IMR-90 (cell line): ENCODE measurements at regions not wholly inside any gene's neighbourhood (a gene's known extent, or its start where the extent isn't known, plus 50 kb on each side); places are given as distances from the start of the nearest gene placed in this dataset.

ENCODE experiments used
- ATAC-seq: fragments of 200-7000 bp; cut with Tn5 transposase; 2 replicates; pipeline ENCODE4 v1.9.1; 2020; ENCODE audit warnings: low read depth, mild to moderate bottlenecking, moderate library complexity
- BruUV-seq: library from RNA; stranded (reverse); fragments of 400-500 nt; replicated peaks from 2 replicates; lab custom pipeline; 2021; lab: Mats Ljungman, UMichigan
- CTCF ChIA-PET: fragments of 300-600 bp; formaldehyde crosslinking; extraction: SDS; loops from one replicate; lab custom pipeline; 2021; ENCODE audit warnings: antibody characterized with exemption; lab: Yijun Ruan, JAX
- POLR2A ChIA-PET: fragments of 300-600 bp; sonication (Branson Sonifier 250); formaldehyde crosslinking; loops from one replicate; lab custom pipeline; 2022; ENCODE audit warnings: antibody characterized with exemption; ENCODE audit not compliant: unreplicated experiment; lab: Charles Lee
- DNase-seq: peaks from one replicate; pipeline ENCODE4 v3.0.0; 2013
- H2AFZ ChIP-seq: replicated peaks from 2 replicates; pipeline ENCODE3; 2013; ENCODE audit warnings: low read length, mild to moderate bottlenecking; ENCODE audit not compliant: poor library complexity
- H2AK5ac ChIP-seq: 2 replicates; pipeline ENCODE4 v1.6.1; 2013; ENCODE audit warnings: low read depth, low read length, inconsistent platforms
- H2AK9ac ChIP-seq: replicated peaks from 2 replicates; pipeline ENCODE3; 2013; ENCODE audit warnings: mild to moderate bottlenecking, low read depth, low read length, moderate library complexity; ENCODE audit not compliant: poor library complexity
- H2BK120ac ChIP-seq: 2 replicates; pipeline ENCODE4 v1.6.1; 2013; ENCODE audit warnings: low read depth, low read length, inconsistent platforms
- H2BK15ac ChIP-seq: 3 replicates; pipeline ENCODE4 v1.6.1; 2013; ENCODE audit warnings: low read depth, low read length, inconsistent platforms
- H2BK20ac ChIP-seq: 2 replicates; pipeline ENCODE4 v1.6.1; 2013; ENCODE audit warnings: low read depth, mild to moderate bottlenecking, inconsistent platforms, low read length, moderate library complexity
- H2BK5ac ChIP-seq: 2 replicates; pipeline ENCODE4 v1.6.1; 2013; ENCODE audit warnings: mild to moderate bottlenecking, low read depth, low read length, inconsistent platforms; ENCODE audit not compliant: poor library complexity, severe bottlenecking
- H3K14ac ChIP-seq: replicated peaks from 2 replicates; pipeline ENCODE4 v1.6.1; 2013; ENCODE audit warnings: low read depth, low read length, inconsistent platforms
- H3K18ac ChIP-seq: 2 replicates; pipeline ENCODE4 v1.6.1; 2013; ENCODE audit warnings: low read depth, low read length, control low read depth
- H3K23ac ChIP-seq: 2 replicates; pipeline ENCODE4 v1.6.1; 2013; ENCODE audit warnings: low read depth, low read length, inconsistent platforms
- H3K27ac ChIP-seq: 2 replicates; pipeline ENCODE4 v1.5.1; 2013; ENCODE audit warnings: mild to moderate bottlenecking, control low read depth, low read length; ENCODE audit not compliant: insufficient read depth
- H3K27me3 ChIP-seq: 2 replicates; pipeline ENCODE4 v1.6.1; 2013; ENCODE audit warnings: low read length; ENCODE audit not compliant: control insufficient read depth, insufficient read depth
- H3K36me3 ChIP-seq: 2 replicates; pipeline ENCODE4 v1.6.1; 2013; ENCODE audit warnings: low read length, mixed read lengths; ENCODE audit not compliant: control insufficient read depth, insufficient read depth
- H3K4ac ChIP-seq: 2 replicates; pipeline ENCODE4 v1.6.1; 2013; ENCODE audit warnings: low read depth, low read length, inconsistent platforms
- H3K4me1 ChIP-seq: 2 replicates; pipeline ENCODE4 v1.6.1; 2013; ENCODE audit warnings: low read length, mixed read lengths; ENCODE audit not compliant: control insufficient read depth, insufficient read depth
- H3K4me2 ChIP-seq: 2 replicates; pipeline ENCODE4 v1.6.1; 2013; ENCODE audit warnings: low read depth, mild to moderate bottlenecking, control low read depth, low read length, moderate library complexity
- H3K4me3 ChIP-seq: 2 replicates; pipeline ENCODE4 v1.5.1; 2013; ENCODE audit warnings: low read depth, mild to moderate bottlenecking, control low read depth, low read length, moderate library complexity; ENCODE audit not compliant: insufficient read depth
- H3K56ac ChIP-seq: 2 replicates; pipeline ENCODE4 v1.6.1; 2013; ENCODE audit warnings: low read length, inconsistent platforms; ENCODE audit not compliant: insufficient read depth; ENCODE audit errors: extremely low read depth
- H3K79me1 ChIP-seq, 2 experiments: 2 replicates each; pipeline ENCODE4 v1.6.1; 2013; ENCODE audit warnings: low read length in 2 of 2, inconsistent platforms in 1 of 2, low read depth in 1 of 2
- H3K9ac ChIP-seq: 2 replicates; pipeline ENCODE4 v1.6.1; 2013; ENCODE audit warnings: low read depth, low read length, control low read depth
- H3K9me1 ChIP-seq: 2 replicates; pipeline ENCODE4 v1.6.1; 2013; ENCODE audit warnings: low read length, inconsistent platforms; ENCODE audit not compliant: insufficient read depth
- H3K9me3 ChIP-seq: 2 replicates; pipeline ENCODE4 v1.6.1; 2013; ENCODE audit warnings: low read length; ENCODE audit not compliant: control insufficient read depth, insufficient read depth
- H4K20me1 ChIP-seq: 2 replicates; pipeline ENCODE4 v1.6.1; 2013; ENCODE audit warnings: low read length, inconsistent platforms; ENCODE audit not compliant: insufficient read depth
- H4K5ac ChIP-seq: 2 replicates; pipeline ENCODE4 v1.6.1; 2013; ENCODE audit warnings: mild to moderate bottlenecking, low read depth, low read length, control low read depth
- H4K8ac ChIP-seq, 2 experiments: 2 replicates each; pipeline ENCODE4 v1.6.1; 2013; ENCODE audit warnings: low read depth in 2 of 2, low read length in 2 of 2, control low read depth in 1 of 2, inconsistent platforms in 1 of 2
- H4K91ac ChIP-seq: 2 replicates; pipeline ENCODE4 v1.6.1; 2013; ENCODE audit warnings: low read depth, low read length, inconsistent platforms; ENCODE audit not compliant: insufficient read depth
- BHLHE40 ChIP-seq: fragments of 150-350 bp; IDR thresholded peaks from 2 replicates; pipeline ENCODE4 v1.6.1; 2016; ENCODE audit warnings: mild to moderate bottlenecking, low read depth, low read length
- CEBPB ChIP-seq: IDR thresholded peaks from 2 replicates; pipeline ENCODE4 v1.6.1; 2012; ENCODE audit warnings: low read depth, low read length, improper control_type of control experiment
- MAFK ChIP-seq: IDR thresholded peaks from 2 replicates; pipeline ENCODE4 v1.6.1; 2012; ENCODE audit warnings: low read depth, low read length, improper control_type of control experiment
- MAZ ChIP-seq: IDR thresholded peaks from 2 replicates; pipeline ENCODE4 v1.6.1; 2012; ENCODE audit warnings: low read depth, mild to moderate bottlenecking, low read length, improper control_type of control experiment, moderate library complexity, borderline replicate concordance
- NFE2L2 ChIP-seq: fragments of 150-350 bp; IDR thresholded peaks from 2 replicates; pipeline ENCODE4 v1.6.1; 2016; ENCODE audit warnings: low read depth, mild to moderate bottlenecking, low read length
- POLR2A ChIP-seq: IDR thresholded peaks from 2 replicates; pipeline ENCODE4 v1.6.1; 2012; ENCODE audit warnings: mild to moderate bottlenecking, low read depth, low read length
- RAD21 ChIP-seq: IDR thresholded peaks from 2 replicates; pipeline ENCODE4 v1.6.1; 2012; ENCODE audit warnings: low read length, improper control_type of control experiment
- RCOR1 ChIP-seq: IDR thresholded peaks from 2 replicates; pipeline ENCODE4 v1.6.1; 2012; ENCODE audit warnings: mild to moderate bottlenecking, low read length, improper control_type of control experiment; ENCODE audit not compliant: insufficient replicate concordance
- RFX5 ChIP-seq: IDR thresholded peaks from 2 replicates; pipeline ENCODE4 v1.8.0; 2012; ENCODE audit warnings: low read depth, mild to moderate bottlenecking, low read length, moderate library complexity
- WGBS, 2 experiments: methylation state at CpG; one replicate each; pipeline versions ENCODE4 v1.1.5 to v1.1.7; 2013; ENCODE audit warnings: missing lambda C conversion rate in 2 of 2; ENCODE audit not compliant: insufficient read length in 1 of 2; ENCODE audit errors: extremely low coverage in 2 of 2; 5-methylcytosine and 5-hydroxymethylcytosine counted together
- dilution Hi-C: fragments of 300-500 bp; cut with HindIII; formaldehyde crosslinking; loops from one replicate; pipeline ENCODE4 v1.14.3; 2018; ENCODE audit warnings: low sequenced_read_pairs; ENCODE audit not compliant: unreplicated experiment
- in situ Hi-C: fragments of 300-500 bp; cut with MboI; formaldehyde crosslinking; loops from 3 replicates; pipeline ENCODE4 v1.14.3; 2019; ENCODE audit warnings: low sequenced_read_pairs, inconsistent platforms, mixed read lengths
- intact Hi-C: fragments of 100-400 bp; cut with micrococcal nuclease; formaldehyde crosslinking; loops from 2 replicates; pipeline ENCODE4 v1.10.0; 2022
- TF ChIP-seq, protein P1 (sequence below): conservative IDR thresholded peaks from 2 replicates; pipeline ENCODE4 v1.5.1; 2012; ENCODE audit warnings: mild to moderate bottlenecking, low read depth, low read length, improper control_type of control experiment
- TF ChIP-seq, protein P2 (sequence below): fragments of 150-350 bp; IDR thresholded peaks from 2 replicates; pipeline ENCODE4 v1.6.1; 2016; ENCODE audit warnings: low read depth, mild to moderate bottlenecking, low read length, moderate library complexity, borderline replicate concordance

DNA sequence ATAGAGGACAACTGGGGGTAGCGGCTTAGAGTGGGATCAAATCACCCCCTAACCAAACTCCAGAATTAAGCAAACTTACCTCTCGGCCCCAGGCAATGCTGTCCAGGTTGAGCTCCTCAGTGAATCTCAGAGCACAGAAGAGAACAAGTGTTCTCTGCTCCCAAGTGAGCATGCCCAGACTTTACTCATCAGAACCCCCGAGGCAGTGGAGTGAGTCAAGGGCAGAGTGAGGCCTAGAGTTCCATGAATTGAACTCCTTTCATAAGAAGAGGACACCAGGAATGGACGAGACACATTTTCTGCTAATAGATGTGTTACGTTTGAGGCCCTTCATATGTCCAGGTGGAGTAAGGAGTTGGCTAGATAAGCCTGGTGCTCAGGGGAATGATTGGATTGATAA lies 134.0 kb upstream of the DTNBP1 start:
- TF ChIP-seq CEBPB (no peak), RAD21 (no peak), RCOR1 (no peak), POLR2A (no peak), BHLHE40 (no peak), MAZ (no peak), RFX5 (no peak), NFE2L2 (no peak), MAFK (no peak)
- TF ChIP-seq, protein P1, sequence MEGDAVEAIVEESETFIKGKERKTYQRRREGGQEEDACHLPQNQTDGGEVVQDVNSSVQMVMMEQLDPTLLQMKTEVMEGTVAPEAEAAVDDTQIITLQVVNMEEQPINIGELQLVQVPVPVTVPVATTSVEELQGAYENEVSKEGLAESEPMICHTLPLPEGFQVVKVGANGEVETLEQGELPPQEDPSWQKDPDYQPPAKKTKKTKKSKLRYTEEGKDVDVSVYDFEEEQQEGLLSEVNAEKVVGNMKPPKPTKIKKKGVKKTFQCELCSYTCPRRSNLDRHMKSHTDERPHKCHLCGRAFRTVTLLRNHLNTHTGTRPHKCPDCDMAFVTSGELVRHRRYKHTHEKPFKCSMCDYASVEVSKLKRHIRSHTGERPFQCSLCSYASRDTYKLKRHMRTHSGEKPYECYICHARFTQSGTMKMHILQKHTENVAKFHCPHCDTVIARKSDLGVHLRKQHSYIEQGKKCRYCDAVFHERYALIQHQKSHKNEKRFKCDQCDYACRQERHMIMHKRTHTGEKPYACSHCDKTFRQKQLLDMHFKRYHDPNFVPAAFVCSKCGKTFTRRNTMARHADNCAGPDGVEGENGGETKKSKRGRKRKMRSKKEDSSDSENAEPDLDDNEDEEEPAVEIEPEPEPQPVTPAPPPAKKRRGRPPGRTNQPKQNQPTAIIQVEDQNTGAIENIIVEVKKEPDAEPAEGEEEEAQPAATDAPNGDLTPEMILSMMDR = no peak
- TF ChIP-seq, protein P2, sequence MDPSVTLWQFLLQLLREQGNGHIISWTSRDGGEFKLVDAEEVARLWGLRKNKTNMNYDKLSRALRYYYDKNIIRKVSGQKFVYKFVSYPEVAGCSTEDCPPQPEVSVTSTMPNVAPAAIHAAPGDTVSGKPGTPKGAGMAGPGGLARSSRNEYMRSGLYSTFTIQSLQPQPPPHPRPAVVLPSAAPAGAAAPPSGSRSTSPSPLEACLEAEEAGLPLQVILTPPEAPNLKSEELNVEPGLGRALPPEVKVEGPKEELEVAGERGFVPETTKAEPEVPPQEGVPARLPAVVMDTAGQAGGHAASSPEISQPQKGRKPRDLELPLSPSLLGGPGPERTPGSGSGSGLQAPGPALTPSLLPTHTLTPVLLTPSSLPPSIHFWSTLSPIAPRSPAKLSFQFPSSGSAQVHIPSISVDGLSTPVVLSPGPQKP = no peak
- Histone ChIP-seq H3K9ac (no peak overlapping the region), H3K56ac (no peak overlapping the region), H3K18ac (no peak overlapping the region), H2AK5ac (no peak overlapping the region), H4K20me1 (no peaks in the 10 kb centered on the region), H2BK15ac (no peak overlapping the region), H4K91ac (no peak overlapping the region), H3K4me1 (no peaks in the 10 kb centered on the region), H3K4me3 (no peak overlapping the region), H3K23ac (no peak overlapping the region), H4K8ac (no peak overlapping the region), H3K27me3 (peaks cover 11% of the 10 kb centered on the region), H2BK5ac (no peak overlapping the region), H3K79me1 (no peaks in the 10 kb centered on the region), H3K36me3 (no peaks in the 10 kb centered on the region), H2BK120ac (no peak overlapping the region), H3K4ac (no peak overlapping the region), H3K27ac (no peak overlapping the region), H3K4me2 (no peak overlapping the region), H3K14ac (no peak overlapping the region), H3K9me1 (no peaks in the 10 kb centered on the region), H3K9me3 (peaks cover 4% of the 10 kb centered on the region; the same call in 1 of the 2 replicates), H2BK20ac (no peak overlapping the region), H2AK9ac (no peak overlapping the region), H2AFZ (no peak overlapping the region), H4K5ac (no peak overlapping the region)
- DNase-seq (no peak), ATAC-seq (no peak)
- no TSS peak for BruUV-seq
- CTCF ChIA-PET = no interaction called here
- WGBS, 2 experiments = 45% methylated on average over 2 of the region's 5 CpGs; no CpG with 5 or more reads in 1 of the 2 experiments
- dilution Hi-C loops = no loop called here
- intact Hi-C loops = no loop called here
- in situ Hi-C loops = no loop called here
- POLR2A ChIA-PET = no interaction called here
